ENCODE measurements at regions not wholly inside any gene's neighbourhood (a gene's known extent, or its start where the extent isn't known, plus 50 kb on each side); places are given as distances from the start of the nearest gene placed in this dataset.

DNA sequence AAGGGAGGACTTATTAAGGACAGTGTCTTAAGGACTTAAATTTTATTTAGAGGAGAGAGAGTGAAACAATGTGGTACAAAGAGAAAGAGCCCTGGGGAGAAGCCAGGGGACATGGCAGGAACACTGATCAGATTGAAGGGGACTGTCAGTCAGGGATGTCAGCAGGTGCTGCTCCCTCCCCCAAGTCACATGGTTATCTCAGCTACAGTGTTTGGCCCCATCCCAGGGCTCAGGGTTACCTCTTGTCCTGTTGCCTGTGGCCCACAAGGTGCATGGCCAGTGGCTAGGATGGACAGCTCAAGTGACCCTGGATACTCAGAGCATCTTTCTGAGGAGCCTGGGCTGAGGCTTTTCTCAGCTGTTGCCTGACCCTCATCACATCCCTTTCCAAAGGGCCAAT, 325.9 kb upstream of the PODXL start:
- TF ChIP-seq, protein P1, sequence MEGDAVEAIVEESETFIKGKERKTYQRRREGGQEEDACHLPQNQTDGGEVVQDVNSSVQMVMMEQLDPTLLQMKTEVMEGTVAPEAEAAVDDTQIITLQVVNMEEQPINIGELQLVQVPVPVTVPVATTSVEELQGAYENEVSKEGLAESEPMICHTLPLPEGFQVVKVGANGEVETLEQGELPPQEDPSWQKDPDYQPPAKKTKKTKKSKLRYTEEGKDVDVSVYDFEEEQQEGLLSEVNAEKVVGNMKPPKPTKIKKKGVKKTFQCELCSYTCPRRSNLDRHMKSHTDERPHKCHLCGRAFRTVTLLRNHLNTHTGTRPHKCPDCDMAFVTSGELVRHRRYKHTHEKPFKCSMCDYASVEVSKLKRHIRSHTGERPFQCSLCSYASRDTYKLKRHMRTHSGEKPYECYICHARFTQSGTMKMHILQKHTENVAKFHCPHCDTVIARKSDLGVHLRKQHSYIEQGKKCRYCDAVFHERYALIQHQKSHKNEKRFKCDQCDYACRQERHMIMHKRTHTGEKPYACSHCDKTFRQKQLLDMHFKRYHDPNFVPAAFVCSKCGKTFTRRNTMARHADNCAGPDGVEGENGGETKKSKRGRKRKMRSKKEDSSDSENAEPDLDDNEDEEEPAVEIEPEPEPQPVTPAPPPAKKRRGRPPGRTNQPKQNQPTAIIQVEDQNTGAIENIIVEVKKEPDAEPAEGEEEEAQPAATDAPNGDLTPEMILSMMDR (IDR thresholded peaks at IDR 0.05), result no peak
- TF ChIP-seq POLR2AphosphoS5 (IDR thresholded peaks at IDR 0.05; ENCODE audit: low read depth, low read length), result no peak
- no peak for TF ChIP-seq EZH2phosphoT487 (IDR thresholded peaks at IDR 0.05; ENCODE audit: borderline replicate concordance, low read depth)
- TF ChIP-seq RCOR1 (IDR thresholded peaks at IDR 0.05; ENCODE audit: low read length), result no peak
- no peak for TF ChIP-seq TAF1 (IDR thresholded peaks at IDR 0.05; ENCODE audit: borderline replicate concordance, low read depth, low read length)
- TF ChIP-seq RXRA (IDR thresholded peaks at IDR 0.05; ENCODE audit: borderline replicate concordance, low read depth), result no peak
- no peak for TF ChIP-seq FOSL2 (IDR thresholded peaks at IDR 0.05; ENCODE audit: borderline replicate concordance, low read depth)

Measured in SK-N-SH (cell line).